GM10248 (cell line): ENCODE measurements at regions not wholly inside any gene's neighbourhood (a gene's known extent, or its start where the extent isn't known, plus 50 kb on each side); places are given as distances from the start of the nearest gene placed in this dataset.

Experiments
- CTCF ChIA-PET: fragments of 300-600 bp; sonication (Branson Sonifier 250); formaldehyde crosslinking; extraction: SDS; loops from one replicate; lab custom pipeline; 2021; ENCODE audit warnings: antibody characterized with exemption; lab: Yijun Ruan, JAX
- POLR2A ChIA-PET: fragments of 350-650 bp; sonication (Branson Sonifier 250); formaldehyde crosslinking; extraction: SDS; loops from one replicate; lab custom pipeline; 2020; ENCODE audit warnings: antibody characterized with exemption; lab: Yijun Ruan, JAX
- DNase-seq: peaks from one replicate; pipeline ENCODE4 v3.0.0; 2012; ENCODE audit errors: extremely low spot score
- CTCF ChIP-seq: IDR thresholded peaks from 2 replicates; pipeline ENCODE4 v1.5.1; 2012; ENCODE audit warnings: mild to moderate bottlenecking, low read depth; ENCODE audit errors: extremely low read depth, missing control alignments, control extremely low read depth

GRCh38 chr18:64615021-64615420, 466.1 kb upstream of the LINC00305 start:
- ChIA-PET CTCF (interaction anchor here (1.0 kb wide), 1 partner anchor 9 kb away, joined by 3 read pairs; no protein-coding TSS in a partner anchor), POLR2A (no interaction called here)
- no peak for DNase-seq

GRCh38 chr18:64614446-64614845, 465.6 kb upstream of the LINC00305 start:
- ChIA-PET CTCF (interaction anchor here (0.8 to 1.0 kb wide), 2 partner anchors 10 to 11 kb away, joined by 3 read pairs; no protein-coding TSS in a partner anchor), POLR2A (no interaction called here)
- TF ChIP-seq CTCF = no peak
- no peak for DNase-seq

More at GRCh38 chr18:64615021-64615420, 466.1 kb upstream of the LINC00305 start:
- TF ChIP-seq CTCF = no peak

GRCh38 chr18:64592246-64592645, 443.4 kb upstream of the LINC00305 start:
- TF ChIP-seq CTCF = no peak
- POLR2A ChIA-PET = no interaction called here
- DNase-seq = no peak
- CTCF ChIA-PET = interaction anchor here (0.8 kb wide), 1 partner anchor 8 kb away, joined by 3 read pairs; no protein-coding TSS in a partner anchor

GRCh38 chr18:64589000-64589399, 440.1 kb upstream of the LINC00305 start:
- no peak for DNase-seq
- no peak for TF ChIP-seq CTCF
- ChIA-PET CTCF (no interaction called here), POLR2A (no interaction called here)

- no peak for DNase-seq
- no peak for TF ChIP-seq CTCF
- POLR2A ChIA-PET = no interaction called here
- CTCF ChIA-PET = no interaction called here
Measured at GRCh38 chr18:64566456-64566855, 417.6 kb upstream of the LINC00305 start.

GRCh38 chr18:64562651-64563050, 413.8 kb upstream of the LINC00305 start:
- no peak for TF ChIP-seq CTCF
- DNase-seq = no peak
- POLR2A ChIA-PET = no interaction called here
- CTCF ChIA-PET = no interaction called here
